Peyer's patch (tissue), 4 donors: ENCODE measurements at regions not wholly inside any gene's neighbourhood (a gene's known extent, or its start where the extent isn't known, plus 50 kb on each side); places are given as distances from the start of the nearest gene placed in this dataset.

Experiments used
- DNase-seq, 3 donors: peaks; one replicate each; pipeline ENCODE4 v3.0.0-alpha.2; 2017 to 2019
- H3K27ac ChIP-seq, 4 donors: fragments of 200-600 bp; sonication (generic); one replicate each; pipeline ENCODE4 v1.5.1; 2016 to 2019
- H3K27me3 ChIP-seq, 2 donors: fragments of 200-600 bp; sonication (generic); one replicate each; pipeline ENCODE4 v1.5.1; 2019
- H3K36me3 ChIP-seq, 3 donors: fragments of 200-600 bp; sonication (generic); one replicate each; pipeline ENCODE4 v1.5.1; 2016 to 2019
- H3K4me1 ChIP-seq, 4 donors: fragments of 200-600 bp; sonication (generic); one replicate each; pipeline ENCODE4 v1.5.1; 2016 to 2019
- H3K4me3 ChIP-seq, 4 donors: fragments of 200-600 bp; sonication (generic); 1 replicate in 3 of 4; 2 replicates in 1 of 4; pipeline ENCODE4 v1.5.1; 2016 to 2019; ENCODE audit warnings: mild to moderate bottlenecking in 1 of 4
- H3K9me3 ChIP-seq, 4 donors: fragments of 200-600 bp; sonication (generic); one replicate each; pipeline ENCODE4 v1.5.1; 2016 to 2019; ENCODE audit warnings: mild to moderate bottlenecking in 1 of 4
- POLR2A ChIP-seq, 2 donors: fragments of 450-650 bp; IDR thresholded peaks; one replicate each; pipeline ENCODE4 v1.5.1; 2017; ENCODE audit warnings: antibody characterized with exemption in 2 of 2, mild to moderate bottlenecking in 2 of 2, moderate library complexity in 2 of 2
- TF ChIP-seq, protein P1 (sequence below), 6 experiments: fragments of 450-650 bp in 4 of 6; fragments of 200-600 bp in 2 of 6; sonication (generic) in 1 of 6; IDR thresholded peaks; one replicate each; pipeline ENCODE4 v1.5.1; 2017 to 2019; ENCODE audit warnings: antibody characterized with exemption in 6 of 6, mild to moderate bottlenecking in 3 of 6, moderate library complexity in 1 of 6

DNA sequence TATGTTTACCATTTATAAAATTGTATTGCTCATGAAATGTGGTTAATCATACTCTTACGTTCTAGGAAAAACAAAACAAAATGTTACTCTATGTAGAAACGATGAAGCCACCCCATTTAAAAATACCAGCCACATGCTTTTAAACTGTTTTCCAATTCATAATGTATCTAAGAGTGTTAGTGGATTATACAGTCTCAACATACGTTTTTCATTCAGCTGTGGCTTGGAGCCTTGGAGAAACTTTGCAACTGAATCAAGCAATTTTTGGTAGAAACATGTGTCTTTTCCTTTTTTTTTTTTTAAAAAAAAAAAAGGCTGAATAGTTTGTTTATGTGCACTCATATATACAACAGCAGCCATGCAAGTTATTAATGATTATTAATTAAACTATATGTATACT is 378.0 kb upstream of the SEMA3D start:
- no peak for DNase-seq
- no peaks in the 10 kb centered on the region for H3K4me1 ChIP-seq
- H3K9me3 ChIP-seq: no peaks in the 10 kb centered on the region

DNA sequence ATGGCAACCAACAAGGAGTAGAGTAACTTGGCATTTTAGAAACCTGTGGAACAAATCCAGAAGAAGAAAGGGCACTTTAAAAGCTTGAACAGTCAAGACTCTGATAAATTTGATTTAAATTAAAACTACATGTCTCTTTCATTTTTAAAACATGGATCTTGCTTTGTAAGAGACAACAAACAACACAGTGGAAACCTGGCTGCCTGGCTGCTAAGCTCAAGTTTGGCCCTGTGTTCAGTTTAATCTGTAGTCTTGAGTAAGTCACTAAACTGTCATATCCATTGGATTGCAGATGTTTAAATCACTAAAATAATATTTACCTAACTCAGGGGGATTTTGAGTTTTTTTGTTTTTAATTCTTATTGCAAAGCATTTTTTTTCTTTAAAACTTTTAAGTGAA is 374.9 kb upstream of the SEMA3D start:
- Histone ChIP-seq H3K36me3 (no peaks in the 10 kb centered on the region), H3K4me1 (no peaks in the 10 kb centered on the region), H3K27ac (no peak overlapping the region), H3K4me3 (no peak overlapping the region), H3K27me3 (no peaks in the 10 kb centered on the region), H3K9me3 (no peaks in the 10 kb centered on the region)
- TF ChIP-seq, protein P1, sequence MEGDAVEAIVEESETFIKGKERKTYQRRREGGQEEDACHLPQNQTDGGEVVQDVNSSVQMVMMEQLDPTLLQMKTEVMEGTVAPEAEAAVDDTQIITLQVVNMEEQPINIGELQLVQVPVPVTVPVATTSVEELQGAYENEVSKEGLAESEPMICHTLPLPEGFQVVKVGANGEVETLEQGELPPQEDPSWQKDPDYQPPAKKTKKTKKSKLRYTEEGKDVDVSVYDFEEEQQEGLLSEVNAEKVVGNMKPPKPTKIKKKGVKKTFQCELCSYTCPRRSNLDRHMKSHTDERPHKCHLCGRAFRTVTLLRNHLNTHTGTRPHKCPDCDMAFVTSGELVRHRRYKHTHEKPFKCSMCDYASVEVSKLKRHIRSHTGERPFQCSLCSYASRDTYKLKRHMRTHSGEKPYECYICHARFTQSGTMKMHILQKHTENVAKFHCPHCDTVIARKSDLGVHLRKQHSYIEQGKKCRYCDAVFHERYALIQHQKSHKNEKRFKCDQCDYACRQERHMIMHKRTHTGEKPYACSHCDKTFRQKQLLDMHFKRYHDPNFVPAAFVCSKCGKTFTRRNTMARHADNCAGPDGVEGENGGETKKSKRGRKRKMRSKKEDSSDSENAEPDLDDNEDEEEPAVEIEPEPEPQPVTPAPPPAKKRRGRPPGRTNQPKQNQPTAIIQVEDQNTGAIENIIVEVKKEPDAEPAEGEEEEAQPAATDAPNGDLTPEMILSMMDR (IDR thresholded peaks at IDR 0.05): no peak
- TF ChIP-seq POLR2A (IDR thresholded peaks at IDR 0.05): no peak
- DNase-seq: no peak

More for the DNA sequence above, 378.0 kb upstream of the SEMA3D start:
- no peaks in the 10 kb centered on the region for H3K27me3 ChIP-seq
- no peak overlapping the region for H3K27ac ChIP-seq
- TF ChIP-seq, protein P1 (IDR thresholded peaks at IDR 0.05): no peak
- no peak for TF ChIP-seq POLR2A (IDR thresholded peaks at IDR 0.05)
- H3K36me3 ChIP-seq: no peaks in the 10 kb centered on the region
- no peak overlapping the region for H3K4me3 ChIP-seq

DNA sequence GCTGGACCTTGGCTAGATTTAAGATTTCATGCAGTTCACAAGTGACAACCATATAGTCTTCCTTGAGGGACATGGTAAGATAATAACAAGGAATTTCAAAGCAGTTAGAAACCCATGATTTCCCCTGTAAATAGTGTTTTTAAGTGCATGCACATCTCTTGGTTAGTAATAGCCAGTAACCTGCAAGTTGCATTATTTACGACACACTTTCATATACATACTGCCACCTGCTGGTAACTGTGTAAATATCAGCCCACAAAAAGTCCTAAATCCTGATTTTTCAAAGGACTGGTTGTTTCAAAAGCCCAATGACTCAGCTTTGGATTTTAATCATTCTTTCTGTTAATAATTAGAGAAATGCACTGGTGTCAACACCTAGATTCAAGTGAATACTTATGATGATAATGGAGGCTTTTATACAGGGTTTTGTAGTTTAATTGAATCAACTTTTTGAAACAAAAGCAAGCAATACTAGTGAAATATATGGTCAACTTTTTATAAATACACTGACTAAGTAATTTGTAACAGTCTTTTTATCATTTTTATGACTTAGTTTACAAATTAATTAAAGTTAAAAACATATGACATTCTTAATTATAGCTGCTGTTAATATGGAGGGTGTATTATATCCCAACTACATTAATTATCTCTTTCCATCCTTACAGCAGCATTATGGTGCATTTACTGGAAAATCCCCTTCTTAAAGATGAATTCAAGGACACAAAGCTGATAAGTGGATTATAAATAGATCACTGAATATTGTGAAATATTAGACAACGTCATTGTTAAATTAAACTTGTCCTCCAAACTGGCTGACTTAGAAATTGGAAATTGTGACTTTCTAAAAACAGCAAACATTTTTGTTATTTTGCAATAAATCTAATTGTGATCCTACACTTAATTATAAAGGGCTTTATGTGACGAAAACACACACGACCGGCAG is 367.7 kb upstream of the SEMA3D start:
- DNase-seq: peak in 1 of 3 donors; percentile 59
- TF ChIP-seq, protein P1 (IDR thresholded peaks at IDR 0.05): peak in 5 of 6 experiments; percentile 40 to 81 (median 77)
- TF ChIP-seq POLR2A (IDR thresholded peaks at IDR 0.05): no peak

DNA sequence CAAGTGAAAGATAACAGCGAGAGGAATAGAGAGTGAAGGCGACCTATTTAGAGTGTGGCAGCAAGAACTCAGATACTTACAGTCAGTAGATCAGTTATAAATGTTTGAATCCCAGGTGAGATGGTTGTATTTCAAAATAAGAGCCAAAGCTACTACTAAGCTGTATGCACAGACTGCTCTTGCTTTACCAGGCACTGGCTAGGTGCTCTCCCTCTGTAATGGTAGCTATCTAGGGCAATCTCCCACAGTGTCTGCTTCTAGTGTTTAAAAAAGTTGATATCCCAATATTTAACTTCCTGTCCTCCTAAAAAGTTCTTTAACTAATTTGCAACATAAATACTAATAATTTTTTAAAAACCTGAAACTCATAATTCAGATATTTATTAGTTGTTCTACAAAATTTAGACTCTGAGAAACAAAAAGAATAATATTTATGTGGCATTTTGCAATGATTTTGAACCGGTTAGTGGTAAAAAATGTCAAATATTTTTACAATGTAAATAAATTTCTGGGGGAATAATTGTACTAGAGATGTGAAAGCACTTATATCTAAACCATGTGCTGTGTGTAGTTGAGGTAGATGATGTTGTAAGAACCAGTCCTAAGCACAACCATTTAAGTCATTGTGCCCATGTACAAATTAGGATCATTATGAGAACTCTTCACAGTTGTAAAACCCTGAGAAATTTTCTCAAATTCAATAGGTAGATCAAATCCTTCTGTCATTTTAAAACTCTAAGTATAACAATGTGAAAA is 349.3 kb upstream of the SEMA3D start:
- Histone ChIP-seq H3K9me3 (no peaks in the 10 kb centered on the region), H3K4me3 (no peak overlapping the region), H3K27ac (no peak overlapping the region), H3K4me1 (no peaks in the 10 kb centered on the region), H3K27me3 (no peaks in the 10 kb centered on the region), H3K36me3 (no peaks in the 10 kb centered on the region)
- DNase-seq: no peak
- TF ChIP-seq, protein P1 (IDR thresholded peaks at IDR 0.05): no peak
- TF ChIP-seq POLR2A (IDR thresholded peaks at IDR 0.05): no peak

More for the DNA sequence above, 367.7 kb upstream of the SEMA3D start:
- H3K27me3 ChIP-seq: no peaks in the 10 kb centered on the region
- H3K9me3 ChIP-seq: no peaks in the 10 kb centered on the region
- no peaks in the 10 kb centered on the region for H3K36me3 ChIP-seq
- no peaks in the 10 kb centered on the region for H3K4me1 ChIP-seq
- no peak overlapping the region for H3K4me3 ChIP-seq
- H3K27ac ChIP-seq: no peak overlapping the region

DNA sequence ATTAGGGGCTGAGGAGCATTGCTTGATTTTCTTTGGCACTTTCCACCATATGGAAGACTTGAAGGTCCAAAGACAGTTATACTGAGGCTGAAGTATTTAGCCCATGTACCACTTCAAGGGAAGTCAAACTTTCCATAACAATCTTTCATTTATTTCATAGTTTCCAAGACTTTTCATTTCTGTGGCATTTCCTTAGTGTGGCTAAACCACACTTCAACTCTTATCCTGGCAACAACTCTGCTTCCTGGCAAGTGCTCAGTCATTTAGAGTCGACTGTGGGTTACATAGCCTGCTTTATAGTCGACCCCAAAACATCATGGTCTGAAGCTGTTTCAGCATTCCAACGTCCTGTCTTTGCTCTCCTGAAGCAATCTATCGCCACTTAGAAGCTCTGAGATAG is 343.0 kb upstream of the SEMA3D start:
- TF ChIP-seq POLR2A (IDR thresholded peaks at IDR 0.05): no peak
- TF ChIP-seq, protein P1 (IDR thresholded peaks at IDR 0.05): no peak
- DNase-seq: no peak
- Histone ChIP-seq H3K4me3 (no peak overlapping the region), H3K4me1 (peaks cover 0 to 4% (median 0%) of the 10 kb centered on the region in 4 donors), H3K27ac (no peak overlapping the region), H3K9me3 (no peaks in the 10 kb centered on the region), H3K36me3 (no peaks in the 10 kb centered on the region), H3K27me3 (no peaks in the 10 kb centered on the region)
